ENCODE measurements at regions not wholly inside any gene's neighbourhood (a gene's known extent, or its start where the extent isn't known, plus 50 kb on each side); places are given as distances from the start of the nearest gene placed in this dataset.
A peak's percentile ranks its signal among the peaks of the same experiment; 100 is the strongest.

DNA sequence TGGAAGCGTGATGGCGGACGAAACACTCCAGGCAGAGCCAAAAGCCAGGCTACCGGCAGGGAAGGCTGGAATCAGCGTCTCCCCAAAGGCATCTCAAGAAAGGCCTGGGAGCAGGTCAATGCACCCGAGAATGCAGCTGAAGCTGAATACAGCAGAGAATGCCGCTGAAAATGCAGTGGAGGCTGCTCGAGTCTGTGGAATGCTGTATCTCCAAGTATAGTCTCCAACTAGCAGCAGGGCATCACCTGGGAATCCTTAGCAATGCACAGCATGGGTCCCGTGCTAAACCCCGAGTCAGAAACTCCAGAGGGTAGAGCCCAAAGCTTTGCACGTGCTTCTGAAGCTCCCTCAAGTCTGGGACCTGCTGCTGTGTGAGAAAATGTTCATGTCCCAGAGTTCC lies 191.1 kb upstream of the ALKAL2 start:
- DNase-seq, result no peak

DNA sequence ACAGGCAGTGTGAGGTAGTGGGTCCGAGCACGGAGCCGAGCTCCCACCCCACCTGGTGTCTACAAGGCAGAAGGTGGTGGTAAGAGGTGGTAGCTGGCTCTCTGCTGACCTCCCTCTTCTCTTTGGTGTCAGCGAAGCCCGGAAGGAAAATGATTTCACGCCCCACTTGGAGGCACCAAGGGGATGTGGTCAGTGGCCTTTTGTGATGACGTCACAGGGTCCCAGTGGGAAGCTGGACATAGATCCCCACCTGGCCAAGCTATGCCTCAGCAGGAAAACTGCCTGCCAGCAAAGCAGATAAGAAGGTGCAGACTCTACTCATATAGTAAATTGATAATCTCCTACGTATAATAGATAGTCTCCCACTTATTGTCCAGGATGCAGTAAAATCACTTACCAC lies 183.7 kb upstream of the ALKAL2 start:
- no peak for DNase-seq

DNA sequence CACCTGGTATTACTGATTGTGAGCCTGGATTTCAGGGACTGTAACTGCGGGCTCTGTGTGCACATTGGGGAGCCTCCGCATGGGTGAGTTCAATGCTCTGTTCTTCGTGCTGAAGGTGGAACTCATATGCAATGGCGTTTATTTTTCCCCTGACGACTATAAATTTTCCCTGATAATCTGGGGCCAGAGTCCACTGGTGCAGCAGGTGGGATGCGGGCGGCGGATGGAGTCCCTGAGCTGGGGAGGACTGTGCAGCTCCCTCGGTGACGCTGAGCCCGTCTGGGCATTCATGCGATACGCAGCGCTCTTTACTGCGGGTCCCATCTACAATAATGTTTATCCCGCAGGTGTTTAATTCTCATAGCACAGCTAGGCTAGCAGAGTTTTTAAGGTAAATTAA lies 181.6 kb upstream of the ALKAL2 start:
- no peak for DNase-seq

DNA sequence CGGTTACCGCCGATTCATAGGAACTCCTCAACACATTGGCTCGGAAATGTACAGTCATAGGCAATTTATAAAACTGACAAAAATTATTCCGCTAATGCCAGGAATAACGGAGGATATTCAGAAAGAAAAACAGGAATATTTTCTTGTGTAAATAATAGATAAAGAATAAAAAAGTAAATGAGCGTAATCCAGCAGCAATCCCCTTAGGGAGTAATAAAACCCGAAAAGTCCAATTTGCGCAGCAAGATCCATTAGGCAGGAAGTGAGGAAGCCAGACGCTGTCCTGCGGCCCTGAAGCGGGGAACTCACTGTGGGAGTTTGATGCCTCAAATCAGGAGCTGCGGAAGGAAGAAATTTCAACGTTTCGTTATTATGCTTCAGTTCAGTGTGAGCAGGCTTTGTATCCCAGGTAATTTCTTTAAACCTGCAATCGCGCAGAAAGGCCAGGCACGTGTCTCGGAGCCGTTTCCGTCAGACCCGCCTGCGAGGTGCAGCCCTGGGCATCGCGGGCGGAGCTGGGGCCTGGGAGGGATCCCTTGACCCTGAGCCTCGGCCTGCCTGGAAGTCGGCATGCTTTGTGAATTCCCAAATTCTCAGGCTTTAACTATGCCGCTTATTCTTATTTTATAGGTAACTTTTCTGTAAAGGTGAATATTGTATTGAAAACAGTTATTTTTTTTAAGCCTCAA lies 180.9 kb upstream of the ALKAL2 start:
- DNase-seq, result no peak

DNA sequence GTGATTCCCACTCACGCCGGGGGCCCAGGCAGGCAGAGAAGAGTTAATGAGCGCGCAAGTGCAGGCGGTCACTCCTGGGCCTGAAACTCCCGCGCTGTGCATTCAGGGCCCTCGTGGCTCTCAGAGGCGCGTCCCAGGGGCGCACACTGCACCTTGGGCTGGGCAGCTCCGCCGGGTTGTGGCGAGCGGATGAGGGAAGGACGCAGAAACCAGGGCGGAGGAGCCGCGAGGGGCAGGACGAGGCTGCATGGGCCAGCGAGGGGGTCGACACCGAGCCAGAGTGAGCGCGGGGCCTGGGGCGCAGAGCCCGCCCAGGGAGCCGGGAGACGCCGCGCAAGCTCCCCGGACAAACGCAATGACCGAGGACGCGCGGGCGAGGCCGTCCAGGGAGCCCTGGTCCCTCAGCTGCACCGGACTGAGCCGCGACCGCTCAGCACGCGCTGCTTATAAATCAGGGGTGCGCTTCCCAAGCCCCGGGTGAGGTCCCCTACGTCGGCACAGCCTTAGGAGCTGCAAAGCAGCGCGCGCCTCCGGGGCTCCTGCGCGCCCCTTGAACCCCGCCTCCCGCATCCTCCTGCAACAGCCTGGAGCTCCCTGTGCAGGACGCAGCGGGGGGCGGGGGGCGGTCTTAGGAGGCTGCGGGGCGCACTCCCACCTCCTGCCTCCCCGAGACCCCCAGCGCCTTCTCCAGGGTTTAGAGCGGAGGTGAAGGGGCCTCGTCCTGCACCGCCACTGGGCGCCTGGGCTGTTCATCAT lies 180.2 kb upstream of the ALKAL2 start:
- DNase-seq, result no peak

DNA sequence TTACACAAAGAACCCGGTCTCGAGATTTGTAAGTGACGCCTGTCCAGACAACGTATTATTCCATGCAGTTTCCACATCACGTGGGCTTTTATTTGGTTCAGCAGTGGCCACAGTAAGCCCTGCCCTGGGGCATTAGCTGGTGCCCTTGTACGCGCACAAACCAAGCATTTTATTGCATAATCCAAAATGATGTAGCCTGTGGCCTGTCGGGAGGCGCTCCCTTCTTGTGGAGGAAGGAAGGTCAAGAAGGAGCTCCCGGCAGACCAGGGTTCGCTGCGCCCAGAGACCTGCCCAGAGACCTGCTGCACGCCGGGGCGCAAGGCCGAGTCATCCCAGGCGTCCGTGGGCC lies 179.6 kb upstream of the ALKAL2 start:
- no peak for DNase-seq

DNA sequence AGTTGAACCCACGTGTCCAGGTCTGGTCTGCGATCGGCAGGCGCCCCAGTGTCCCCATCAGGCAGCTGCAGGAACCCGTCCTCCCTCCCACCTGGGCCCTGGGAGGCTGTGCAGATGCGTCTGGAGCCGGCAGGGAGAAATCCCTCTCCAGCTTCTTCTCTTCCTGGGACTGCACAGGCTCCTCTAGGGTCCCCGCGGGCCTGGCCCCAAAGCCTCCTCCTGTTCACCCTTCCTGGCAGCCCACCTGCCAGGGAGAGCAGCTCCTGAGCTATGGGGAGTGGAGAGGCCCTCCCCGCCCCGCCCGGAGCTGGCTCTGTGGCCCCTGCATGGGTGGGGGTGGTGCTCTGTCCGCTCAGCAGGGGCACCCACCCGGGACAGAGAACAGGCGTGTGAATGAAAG lies 179.2 kb upstream of the ALKAL2 start:
- no peak for DNase-seq

DNA sequence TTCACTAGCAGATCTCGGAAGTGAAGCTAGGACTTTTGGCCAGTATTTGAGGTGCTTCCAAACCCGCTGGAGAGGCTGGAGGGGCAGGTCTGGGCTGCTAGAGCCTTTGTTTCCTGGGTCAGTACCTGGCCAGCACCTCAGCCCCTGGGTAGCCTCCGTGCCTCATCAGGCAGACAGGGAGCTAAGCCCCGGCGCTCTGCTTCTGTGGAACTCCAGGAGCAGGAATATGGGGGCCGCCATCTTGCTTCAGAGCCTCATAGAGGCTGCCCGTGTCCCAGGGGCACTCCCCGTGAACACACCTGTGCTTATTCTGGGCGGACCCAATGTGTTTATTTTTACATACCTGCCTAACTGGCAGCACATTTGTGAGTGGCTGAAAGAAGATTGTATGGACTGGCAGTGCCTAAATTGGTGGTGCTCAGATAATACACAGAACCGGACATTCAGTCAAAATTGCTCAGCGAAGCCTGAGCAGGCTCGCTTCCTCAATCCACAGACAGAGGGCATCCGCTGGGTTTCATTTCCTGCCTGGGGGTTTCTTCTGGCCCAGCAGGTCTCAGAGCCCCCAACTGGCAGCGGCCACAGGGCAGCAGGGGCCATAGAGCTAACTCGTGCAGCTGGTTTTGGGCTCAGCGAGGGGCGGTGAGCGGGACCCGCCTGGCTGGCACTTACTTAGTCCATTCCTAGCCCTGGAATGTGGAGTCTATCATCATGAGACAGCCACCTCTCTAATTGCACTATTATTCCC lies 176.8 kb upstream of the ALKAL2 start:
- DNase-seq, result no peak

DNA sequence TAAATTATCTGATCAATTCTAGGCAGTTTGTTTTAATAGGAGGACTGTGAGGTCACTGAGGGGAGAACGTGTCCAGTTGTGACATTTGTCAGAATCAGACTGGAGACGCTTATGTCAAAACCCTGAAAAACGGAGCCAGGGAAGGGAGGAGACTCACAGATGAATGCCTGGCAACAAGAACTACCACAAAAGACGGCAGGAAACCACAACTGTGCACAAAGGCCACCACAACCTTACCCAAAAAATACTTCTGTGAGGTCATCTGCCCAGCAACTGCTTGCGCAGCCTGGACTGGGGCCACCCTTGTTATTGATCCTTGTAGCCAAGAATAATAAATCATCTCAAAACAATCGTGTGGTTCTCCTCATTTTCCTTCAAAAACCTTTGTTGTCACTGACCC lies 173.0 kb upstream of the ALKAL2 start:
- peak; percentile 45 for DNase-seq

DNA sequence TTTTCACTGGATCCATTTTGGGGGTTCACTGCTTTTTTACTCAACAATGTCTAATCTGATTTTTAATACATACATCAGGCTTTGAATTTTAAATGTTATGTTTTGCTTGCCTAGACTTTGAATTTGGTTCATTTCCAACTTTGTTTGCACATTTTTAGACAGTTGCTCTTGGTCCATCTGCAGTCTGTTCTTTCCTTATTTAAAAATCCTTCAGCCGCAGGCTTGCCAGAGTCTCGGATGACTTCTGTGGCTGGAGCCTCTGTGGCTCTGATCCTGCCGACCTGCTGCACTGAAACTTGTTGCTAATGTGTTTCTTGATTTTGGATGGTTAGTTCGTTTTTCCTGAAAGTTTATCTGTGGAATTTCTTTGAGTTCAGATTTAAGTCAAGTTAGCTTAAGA lies 172.0 kb upstream of the ALKAL2 start:
- no peak for DNase-seq

DNA sequence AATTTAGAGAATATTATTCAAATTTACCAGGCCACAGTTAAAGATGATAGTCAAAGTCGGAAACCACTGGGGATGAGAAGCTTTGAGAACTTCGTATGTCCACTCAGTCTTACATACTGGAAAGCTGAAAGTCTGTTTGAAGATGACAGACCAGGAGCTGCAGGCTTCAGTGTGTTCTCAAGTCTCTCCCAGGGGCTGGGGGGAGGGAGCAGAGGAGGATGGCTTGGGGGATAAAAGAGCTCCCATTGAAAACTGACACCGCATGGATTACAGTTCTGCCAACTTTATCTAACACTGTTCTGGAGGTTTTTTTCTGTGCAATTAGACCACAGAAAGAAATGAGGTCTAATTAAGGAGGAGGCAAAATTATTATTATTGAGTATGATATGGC lies 170.5 kb upstream of the ALKAL2 start:
- DNase-seq, result no peak

DNA sequence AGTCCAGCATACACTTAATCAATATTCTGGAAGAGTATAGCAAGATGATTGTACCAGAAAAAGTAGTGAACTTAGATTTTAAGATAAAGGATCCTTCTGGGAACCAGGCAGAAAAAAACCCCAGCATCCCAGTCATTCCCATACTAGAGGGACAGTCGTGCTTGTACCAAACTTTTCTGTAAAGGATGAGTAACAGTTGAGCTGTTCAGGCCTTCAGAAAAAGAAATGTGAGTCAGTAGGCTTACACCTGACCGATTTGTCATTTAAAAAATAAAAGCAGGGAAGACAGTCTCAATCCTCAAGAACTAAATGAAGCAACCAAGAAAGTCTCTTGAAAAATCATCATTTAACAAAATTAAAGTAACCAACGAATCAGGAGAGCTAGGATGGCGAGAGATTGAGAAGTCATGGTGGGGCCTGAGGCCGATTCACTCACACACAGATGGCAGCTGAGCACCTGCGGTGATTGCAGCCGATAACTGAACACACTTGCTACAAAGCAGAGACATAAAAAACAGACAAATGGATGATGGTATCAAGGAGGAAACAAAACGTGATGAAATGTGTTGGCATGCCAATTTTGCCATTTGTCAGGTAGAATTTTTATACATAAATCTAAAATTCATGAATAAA lies 170.0 kb upstream of the ALKAL2 start:
- no peak for DNase-seq

DNA sequence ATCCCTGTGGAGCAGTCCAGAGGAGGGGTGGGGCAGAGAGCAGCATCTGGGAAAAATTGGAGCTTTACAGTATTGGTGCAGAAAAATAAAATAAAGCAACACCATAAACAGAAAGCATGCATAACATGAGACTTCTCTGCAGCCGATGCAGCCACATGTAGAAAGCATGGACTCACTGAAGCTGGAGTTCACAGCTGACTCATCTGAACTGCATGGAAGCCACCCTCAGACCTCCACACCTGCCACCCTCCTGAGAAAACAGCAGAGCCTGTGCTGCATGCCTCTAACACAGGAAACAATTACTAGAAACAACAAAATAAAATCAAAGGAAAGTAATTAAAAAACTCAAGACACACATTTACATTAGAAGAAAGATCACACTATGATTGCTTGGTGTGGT lies 169.4 kb upstream of the ALKAL2 start:
- no peak for DNase-seq

DNA sequence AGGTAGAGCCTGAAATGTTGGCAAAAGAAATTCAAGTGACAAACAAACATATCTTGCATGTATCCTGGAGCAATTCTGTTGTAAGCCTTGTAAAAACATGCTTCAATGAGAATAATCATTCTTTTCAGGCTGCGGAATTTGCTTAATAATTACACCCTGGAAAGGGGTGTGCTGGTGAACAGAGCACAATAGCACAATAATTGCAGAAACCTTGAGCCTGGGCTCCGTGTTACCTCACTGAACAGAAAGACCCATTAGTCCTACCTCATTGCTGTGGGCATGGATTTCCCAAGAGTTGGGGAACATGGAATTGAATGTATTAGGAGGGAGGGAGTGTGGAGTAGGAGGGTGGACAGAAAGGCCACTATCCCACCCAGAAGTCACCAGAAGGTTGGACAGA lies 168.0 kb upstream of the ALKAL2 start:
- DNase-seq, result no peak

DNA sequence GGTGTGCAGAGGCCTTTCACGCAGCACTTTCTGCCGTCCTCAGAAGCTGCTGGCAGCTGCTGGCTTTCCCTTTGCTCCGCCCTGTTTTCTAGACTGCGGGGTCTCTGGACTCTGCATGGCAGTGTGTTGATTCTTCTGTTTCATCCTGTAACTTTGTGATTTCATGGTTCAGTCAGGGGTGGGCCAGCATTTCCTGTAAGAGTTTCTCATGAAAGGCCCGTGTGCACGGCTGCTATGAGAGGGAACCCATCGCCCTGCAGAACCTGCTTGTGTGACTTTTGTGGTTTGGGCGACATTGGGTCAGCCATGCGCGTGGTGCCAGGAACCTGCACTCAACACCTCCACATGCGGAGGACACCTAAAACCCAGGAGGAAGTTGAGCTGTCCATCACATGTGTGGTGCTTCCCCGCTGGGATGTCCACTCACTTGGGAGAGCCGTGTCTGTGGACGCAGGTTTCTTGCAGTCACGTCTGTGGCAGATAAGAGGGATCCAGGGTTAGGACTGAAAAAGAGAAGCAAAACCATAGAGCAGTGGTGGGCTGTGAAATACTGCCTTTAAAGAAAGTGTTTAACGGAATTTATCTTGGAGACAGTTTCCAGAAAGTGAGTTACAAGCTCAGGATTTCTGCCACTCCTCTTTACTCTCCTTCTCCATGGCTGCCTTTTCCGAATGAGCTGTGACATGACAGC lies 167.3 kb upstream of the ALKAL2 start:
- DNase-seq, result no peak

DNA sequence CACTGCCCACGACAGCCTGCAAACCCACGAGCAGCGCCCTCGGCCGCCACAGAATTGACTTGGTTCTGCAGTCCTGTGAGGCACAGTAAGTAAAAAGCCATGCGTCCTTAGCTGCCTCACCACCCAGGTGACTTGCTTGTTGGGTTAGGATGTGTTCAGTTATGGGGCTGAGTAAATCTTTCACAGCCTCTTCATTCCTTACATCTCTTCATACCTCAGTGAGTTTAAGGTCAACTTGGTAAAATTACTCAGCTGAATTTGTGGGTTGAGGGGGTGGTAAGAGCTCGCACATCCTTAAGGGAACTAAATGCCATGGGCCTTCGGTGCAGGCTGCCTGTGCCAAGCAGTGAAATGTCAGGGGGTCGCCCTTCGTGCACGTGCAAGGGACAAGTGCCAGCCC lies 165.2 kb upstream of the ALKAL2 start:
- no peak for DNase-seq

DNA sequence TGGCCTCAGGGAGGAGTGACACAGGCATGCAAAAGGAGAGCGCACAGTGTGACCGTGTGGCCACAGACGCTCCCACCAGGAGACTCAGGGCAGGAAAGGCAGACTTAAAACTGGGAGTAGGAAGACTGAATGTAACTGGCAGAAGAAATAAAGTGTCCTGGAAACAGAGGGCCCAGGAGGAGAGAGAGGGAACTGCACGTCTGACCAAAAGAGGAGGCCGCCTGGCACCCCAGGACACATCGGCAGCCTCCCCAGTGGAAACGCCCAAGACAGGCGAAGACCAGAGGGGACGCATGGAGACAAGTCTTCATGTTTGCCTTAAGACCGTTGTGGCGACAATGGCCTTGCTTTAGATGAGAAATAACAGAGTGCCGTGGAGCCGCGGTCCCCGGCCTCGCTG lies 163.6 kb upstream of the ALKAL2 start:
- no peak for DNase-seq

DNA sequence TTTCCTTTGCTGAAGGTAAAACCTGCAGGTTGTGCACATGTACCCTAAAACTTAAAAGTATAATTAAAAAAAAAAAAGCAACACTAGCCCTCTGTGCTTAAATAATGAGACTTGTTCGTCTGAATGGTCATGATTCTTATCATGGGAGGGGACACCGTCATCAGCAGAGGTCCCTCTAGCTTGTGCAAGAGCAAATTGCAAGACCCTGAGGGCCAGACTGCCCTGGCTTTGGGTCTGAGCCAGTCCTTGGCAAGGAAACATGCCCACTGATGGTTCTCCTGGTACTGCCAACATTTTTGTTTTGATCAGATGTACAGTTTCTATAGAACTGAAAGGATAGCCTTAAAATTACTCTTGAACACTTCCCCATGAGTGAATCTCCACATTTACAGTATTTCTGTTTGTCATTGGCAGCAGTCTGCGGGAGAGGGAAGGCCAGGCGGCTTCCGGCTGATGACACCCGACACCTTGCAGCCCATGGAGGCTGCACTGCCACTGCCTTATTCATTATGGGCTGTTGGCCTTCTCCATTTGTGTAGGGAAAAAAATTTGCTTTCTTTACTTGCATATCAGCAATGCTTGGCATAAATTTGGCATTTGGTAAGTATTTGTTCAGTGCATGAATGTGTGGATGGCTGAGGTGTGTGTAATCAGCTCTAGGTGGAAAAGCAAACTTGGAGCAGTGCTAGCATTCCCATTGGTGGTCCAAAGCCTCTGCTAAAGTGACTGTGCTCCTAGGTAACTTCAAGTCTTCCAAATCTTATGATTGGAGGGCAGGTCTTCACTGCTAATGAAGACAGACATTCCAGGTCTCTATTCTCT lies 161.6 kb upstream of the ALKAL2 start:
- no peak for DNase-seq

DNA sequence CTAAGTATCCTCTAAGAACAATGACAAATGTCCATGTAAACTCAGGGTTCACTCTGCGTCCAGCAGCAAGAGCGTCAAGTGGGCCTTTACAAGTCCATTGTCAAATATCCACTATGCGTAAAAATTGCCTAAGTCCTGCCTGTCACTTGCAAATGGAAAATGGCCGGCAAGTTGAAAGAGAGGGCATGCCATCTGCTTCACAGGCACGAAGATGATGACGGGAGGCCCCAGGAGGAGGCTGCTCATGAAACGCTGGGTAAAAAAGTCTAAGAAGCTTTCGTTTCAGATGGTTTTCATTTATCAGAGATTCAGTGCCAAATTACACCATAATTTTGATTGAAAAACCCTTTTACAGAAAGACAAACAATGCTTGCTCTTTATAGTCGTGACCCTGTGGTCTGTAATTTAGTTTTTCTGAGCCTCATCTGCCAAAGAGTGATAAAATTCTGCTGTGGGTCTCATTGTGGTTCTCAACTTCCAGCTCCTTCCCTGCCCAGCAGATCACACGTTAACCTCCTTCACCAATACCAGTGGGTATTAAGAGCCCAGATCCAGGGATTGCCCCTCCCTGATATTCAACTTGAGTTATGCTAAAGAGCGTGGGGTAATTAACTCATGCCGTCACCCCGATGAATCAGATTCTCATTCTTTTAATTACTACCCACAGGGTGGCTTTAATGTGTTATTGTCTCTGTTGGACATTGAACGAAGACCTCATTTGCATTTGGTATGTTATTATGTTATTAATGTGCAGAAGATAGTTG lies 160.2 kb upstream of the ALKAL2 start:
- DNase-seq, result no peak

DNA sequence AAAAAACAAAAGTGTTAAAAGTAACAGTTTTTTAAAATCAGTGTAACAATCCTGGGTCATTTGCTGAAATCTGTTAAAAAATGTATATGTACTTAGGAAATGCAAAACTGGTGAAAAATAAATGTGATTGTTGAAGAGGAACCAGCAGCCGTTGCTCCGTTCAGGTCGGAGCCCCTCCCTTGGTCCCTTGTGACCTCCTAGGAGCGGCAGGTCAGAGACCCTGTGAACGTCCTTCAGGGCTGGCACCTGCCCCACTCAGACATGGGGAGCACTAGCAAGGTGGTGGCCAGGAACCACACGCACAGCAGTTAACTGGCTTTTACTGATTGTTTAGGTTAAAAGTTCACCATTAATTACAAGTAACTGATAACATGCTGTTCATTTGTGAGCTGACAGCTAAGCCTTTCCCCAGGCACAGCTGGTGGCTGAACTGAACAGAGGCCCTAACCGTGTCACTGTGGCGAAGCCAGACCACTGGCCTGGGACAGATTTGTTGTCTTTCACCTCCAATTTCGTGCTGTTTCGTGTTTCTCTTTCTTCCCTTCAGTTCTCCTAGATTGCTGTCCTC lies 159.2 kb upstream of the ALKAL2 start:
- no peak for DNase-seq

DNA sequence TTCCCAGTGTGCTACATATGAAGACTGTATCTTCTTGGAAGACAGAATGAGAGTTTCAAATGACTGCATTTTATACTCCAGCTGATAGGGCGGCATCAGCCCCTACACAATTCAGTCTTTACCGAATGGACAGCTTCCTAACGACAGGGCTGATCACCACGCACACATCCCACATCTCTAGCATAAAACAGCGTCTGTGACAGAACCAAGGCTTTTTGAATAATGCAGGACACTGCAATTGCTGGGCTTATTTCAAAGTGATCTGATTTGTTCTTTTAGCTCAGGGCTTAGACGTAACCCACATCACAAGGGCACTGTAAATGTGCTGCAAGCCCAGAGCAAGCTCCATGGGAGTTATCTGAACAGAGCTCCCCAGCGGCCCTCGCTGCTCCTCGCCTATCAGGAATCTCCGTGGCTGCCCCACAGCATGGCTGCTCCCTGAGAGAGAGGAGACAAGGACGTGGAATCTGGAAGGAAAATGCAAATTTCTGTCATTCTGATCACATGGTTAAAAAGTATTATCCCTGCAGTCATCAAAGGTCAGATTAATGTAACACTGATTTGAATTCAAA lies 158.5 kb upstream of the ALKAL2 start:
- DNase-seq, result no peak
